HL-60 (cell line): ENCODE measurements at regions not wholly inside any gene's neighbourhood (a gene's known extent, or its start where the extent isn't known, plus 50 kb on each side); places are given as distances from the start of the nearest gene placed in this dataset.

ENCODE experiments used
- DNase-seq, 2 experiments: peaks; one replicate each; pipeline ENCODE4 v3.0.0-alpha.2; 2010 to 2020; ENCODE audit warnings: low read depth in 1 of 2, low spot score in 1 of 2
- H3K27ac ChIP-seq: fragments of 250-450 bp; sonication (Bioruptor Pico); replicated peaks from 2 replicates; pipeline ENCODE4 v1.5.1; 2020; ENCODE audit warnings: mild to moderate bottlenecking, moderate library complexity
- H3K27me3 ChIP-seq: fragments of 250-450 bp; sonication (Bioruptor Pico); 2 replicates; pipeline ENCODE4 v1.5.1; 2021; ENCODE audit warnings: mild to moderate bottlenecking, moderate library complexity; ENCODE audit not compliant: insufficient read depth, poor library complexity, severe bottlenecking
- H3K4me3 ChIP-seq: replicated peaks from 2 replicates; pipeline ENCODE4 v1.5.1; 2011; ENCODE audit warnings: mild to moderate bottlenecking, control low read depth, low read length; ENCODE audit not compliant: insufficient read depth
- GABPA ChIP-seq: IDR thresholded peaks from 2 replicates; pipeline ENCODE4 v1.6.1; 2012; ENCODE audit warnings: low read depth
- POLR2AphosphoS5 ChIP-seq: IDR thresholded peaks from 2 replicates; pipeline ENCODE4 v1.6.1; 2012; ENCODE audit warnings: low read depth
- SPI1 ChIP-seq: IDR thresholded peaks from 2 replicates; pipeline ENCODE4 v1.6.1; 2012; ENCODE audit warnings: low read depth, mild to moderate bottlenecking, borderline replicate concordance
- TF ChIP-seq, protein P1 (sequence below): IDR thresholded peaks from one replicate; pipeline ENCODE4 v1.5.1; 2011; ENCODE audit warnings: low read length, control low read depth, inconsistent platforms; ENCODE audit not compliant: insufficient read depth
- TF ChIP-seq, protein P2 (sequence below): IDR thresholded peaks from 2 replicates; pipeline ENCODE4 v1.6.1; 2012; ENCODE audit warnings: low read depth; ENCODE audit not compliant: insufficient replicate concordance

DNA sequence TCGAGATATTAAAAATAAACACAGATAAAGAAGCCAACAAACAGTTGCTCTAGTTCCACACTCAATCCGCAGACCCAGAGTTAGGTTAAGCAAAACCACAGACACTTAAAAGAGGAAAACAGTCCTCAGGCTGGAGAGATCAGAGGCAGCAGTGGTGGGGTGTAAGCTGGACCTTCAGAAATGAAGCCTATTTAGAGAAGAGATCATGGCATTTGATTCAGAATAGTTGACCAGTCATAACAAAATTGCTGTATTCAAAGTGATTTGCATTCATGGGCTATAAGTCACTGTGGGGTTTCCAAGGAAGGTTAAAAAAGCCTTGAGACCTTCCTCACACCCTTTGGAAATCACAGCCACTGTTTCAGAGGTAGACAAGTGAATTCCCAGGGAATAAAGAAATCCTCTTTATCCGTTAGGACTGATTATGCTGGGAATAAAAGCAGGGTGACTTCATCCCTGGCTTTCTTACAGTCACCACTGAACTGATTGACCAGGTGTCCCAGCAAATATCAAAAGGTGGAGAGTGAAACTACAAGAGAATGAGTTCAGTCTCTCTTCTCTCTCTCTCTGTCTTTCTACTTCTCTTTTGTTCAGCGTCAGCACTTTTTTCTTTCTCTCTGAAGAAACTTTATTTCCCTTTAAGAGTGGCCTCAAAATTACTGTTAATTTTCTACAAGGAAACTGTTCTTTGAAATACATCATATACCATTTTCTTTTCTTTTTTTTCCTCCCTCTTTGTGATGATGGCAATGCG is 171.8 kb upstream of the PIK3C3 start:
- DNase-seq: no peak
- Histone ChIP-seq H3K27me3 (peaks cover 7% of the 10 kb centered on the region), H3K4me3 (no peak overlapping the region), H3K27ac (no peak overlapping the region)
- TF ChIP-seq, protein P1, sequence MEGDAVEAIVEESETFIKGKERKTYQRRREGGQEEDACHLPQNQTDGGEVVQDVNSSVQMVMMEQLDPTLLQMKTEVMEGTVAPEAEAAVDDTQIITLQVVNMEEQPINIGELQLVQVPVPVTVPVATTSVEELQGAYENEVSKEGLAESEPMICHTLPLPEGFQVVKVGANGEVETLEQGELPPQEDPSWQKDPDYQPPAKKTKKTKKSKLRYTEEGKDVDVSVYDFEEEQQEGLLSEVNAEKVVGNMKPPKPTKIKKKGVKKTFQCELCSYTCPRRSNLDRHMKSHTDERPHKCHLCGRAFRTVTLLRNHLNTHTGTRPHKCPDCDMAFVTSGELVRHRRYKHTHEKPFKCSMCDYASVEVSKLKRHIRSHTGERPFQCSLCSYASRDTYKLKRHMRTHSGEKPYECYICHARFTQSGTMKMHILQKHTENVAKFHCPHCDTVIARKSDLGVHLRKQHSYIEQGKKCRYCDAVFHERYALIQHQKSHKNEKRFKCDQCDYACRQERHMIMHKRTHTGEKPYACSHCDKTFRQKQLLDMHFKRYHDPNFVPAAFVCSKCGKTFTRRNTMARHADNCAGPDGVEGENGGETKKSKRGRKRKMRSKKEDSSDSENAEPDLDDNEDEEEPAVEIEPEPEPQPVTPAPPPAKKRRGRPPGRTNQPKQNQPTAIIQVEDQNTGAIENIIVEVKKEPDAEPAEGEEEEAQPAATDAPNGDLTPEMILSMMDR: no peak
- TF ChIP-seq SPI1: no peak
- TF ChIP-seq GABPA: no peak
- TF ChIP-seq, protein P2, sequence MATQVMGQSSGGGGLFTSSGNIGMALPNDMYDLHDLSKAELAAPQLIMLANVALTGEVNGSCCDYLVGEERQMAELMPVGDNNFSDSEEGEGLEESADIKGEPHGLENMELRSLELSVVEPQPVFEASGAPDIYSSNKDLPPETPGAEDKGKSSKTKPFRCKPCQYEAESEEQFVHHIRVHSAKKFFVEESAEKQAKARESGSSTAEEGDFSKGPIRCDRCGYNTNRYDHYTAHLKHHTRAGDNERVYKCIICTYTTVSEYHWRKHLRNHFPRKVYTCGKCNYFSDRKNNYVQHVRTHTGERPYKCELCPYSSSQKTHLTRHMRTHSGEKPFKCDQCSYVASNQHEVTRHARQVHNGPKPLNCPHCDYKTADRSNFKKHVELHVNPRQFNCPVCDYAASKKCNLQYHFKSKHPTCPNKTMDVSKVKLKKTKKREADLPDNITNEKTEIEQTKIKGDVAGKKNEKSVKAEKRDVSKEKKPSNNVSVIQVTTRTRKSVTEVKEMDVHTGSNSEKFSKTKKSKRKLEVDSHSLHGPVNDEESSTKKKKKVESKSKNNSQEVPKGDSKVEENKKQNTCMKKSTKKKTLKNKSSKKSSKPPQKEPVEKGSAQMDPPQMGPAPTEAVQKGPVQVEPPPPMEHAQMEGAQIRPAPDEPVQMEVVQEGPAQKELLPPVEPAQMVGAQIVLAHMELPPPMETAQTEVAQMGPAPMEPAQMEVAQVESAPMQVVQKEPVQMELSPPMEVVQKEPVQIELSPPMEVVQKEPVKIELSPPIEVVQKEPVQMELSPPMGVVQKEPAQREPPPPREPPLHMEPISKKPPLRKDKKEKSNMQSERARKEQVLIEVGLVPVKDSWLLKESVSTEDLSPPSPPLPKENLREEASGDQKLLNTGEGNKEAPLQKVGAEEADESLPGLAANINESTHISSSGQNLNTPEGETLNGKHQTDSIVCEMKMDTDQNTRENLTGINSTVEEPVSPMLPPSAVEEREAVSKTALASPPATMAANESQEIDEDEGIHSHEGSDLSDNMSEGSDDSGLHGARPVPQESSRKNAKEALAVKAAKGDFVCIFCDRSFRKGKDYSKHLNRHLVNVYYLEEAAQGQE: no peak
- TF ChIP-seq POLR2AphosphoS5: no peak

DNA sequence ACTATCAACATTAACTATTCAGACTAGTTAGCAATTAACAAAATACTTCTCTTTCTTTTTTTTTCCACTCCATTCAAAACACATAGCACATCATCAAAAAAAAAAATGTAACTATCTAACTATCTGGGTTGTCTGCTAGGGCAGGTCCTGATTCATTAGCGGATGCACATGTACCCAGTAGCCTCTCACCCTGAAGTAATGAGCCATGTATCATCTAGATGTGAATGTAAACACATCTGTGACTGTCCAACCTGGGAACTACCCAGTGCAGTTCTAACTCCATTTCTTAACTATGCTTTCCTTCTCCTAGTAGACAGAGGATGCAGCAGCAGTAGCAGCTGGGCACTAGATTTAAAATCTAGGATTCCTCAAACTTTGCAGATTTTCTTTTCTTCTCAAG is 183.1 kb upstream of the PIK3C3 start:
- TF ChIP-seq, protein P1: no peak
- TF ChIP-seq POLR2AphosphoS5 (no peak), SPI1 (no peak), GABPA (no peak)
- Histone ChIP-seq H3K27ac (no peak overlapping the region), H3K27me3 (no peaks in the 10 kb centered on the region), H3K4me3 (no peak overlapping the region)
- no peak for DNase-seq

DNA sequence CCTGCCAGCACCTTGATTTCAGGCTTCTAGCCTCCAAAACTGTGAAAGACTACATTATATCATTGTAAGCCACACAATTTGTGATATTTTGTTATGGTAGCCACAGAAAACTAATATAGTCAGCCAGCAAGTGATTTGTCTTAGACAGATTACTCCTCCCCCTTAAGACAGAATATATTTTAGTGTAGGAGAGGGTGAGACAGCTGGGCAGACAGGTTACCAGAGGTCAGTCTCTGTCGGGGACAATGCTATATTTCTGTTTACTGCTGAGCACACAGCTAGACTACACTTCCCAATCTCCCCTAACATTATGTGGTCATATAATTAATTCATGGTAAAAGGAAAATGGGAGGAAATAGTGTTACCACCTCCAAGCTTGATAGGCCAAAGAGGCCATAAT is 185.8 kb upstream of the PIK3C3 start:
- H3K4me3 ChIP-seq: no peak overlapping the region
- no peak overlapping the region for H3K27ac ChIP-seq
- H3K27me3 ChIP-seq: no peaks in the 10 kb centered on the region
- DNase-seq: no peak
- no peak for TF ChIP-seq GABPA
- TF ChIP-seq, protein P1: no peak
- no peak for TF ChIP-seq SPI1
- no peak for TF ChIP-seq POLR2AphosphoS5
- TF ChIP-seq, protein P2: no peak

DNA sequence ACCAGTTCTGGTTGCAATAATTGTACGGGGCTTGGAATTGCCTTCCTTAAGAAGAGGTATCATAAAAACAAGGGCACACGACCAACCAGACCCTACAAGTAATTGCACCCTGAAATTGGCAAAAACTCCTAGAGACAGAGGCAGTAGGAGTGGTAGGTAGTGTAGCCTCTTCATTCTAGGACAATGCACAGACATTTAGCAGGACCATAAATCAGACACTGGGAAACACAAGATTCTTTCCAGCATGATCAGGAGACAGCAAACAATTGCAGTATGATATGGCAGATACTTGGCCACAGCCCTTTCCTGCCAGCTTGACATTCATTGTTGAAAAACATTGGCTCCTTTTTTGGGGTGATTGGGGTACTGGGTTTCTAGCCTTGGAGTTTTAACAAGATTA is 186.6 kb upstream of the PIK3C3 start:
- TF ChIP-seq, protein P2: no peak
- TF ChIP-seq, protein P1: no peak
- TF ChIP-seq SPI1: no peak
- no peak for TF ChIP-seq POLR2AphosphoS5
- TF ChIP-seq GABPA: no peak
- DNase-seq: no peak
- no peak overlapping the region for H3K27ac ChIP-seq
- no peaks in the 10 kb centered on the region for H3K27me3 ChIP-seq
- H3K4me3 ChIP-seq: no peak overlapping the region
